HS-5 (cell line): ENCODE measurements at regions not wholly inside any gene's neighbourhood (a gene's known extent, or its start where the extent isn't known, plus 50 kb on each side); places are given as distances from the start of the nearest gene placed in this dataset.
"Not testable (repeated sequence)": the region's sequence is repeated elsewhere in the genome, so short reads cannot be mapped to it uniquely, and the experiment has no call there.

Experiments used
- DNase-seq: peaks from one replicate; pipeline ENCODE4 v3.0.0-alpha.2; 2012; ENCODE audit warnings: low read depth

DNA sequence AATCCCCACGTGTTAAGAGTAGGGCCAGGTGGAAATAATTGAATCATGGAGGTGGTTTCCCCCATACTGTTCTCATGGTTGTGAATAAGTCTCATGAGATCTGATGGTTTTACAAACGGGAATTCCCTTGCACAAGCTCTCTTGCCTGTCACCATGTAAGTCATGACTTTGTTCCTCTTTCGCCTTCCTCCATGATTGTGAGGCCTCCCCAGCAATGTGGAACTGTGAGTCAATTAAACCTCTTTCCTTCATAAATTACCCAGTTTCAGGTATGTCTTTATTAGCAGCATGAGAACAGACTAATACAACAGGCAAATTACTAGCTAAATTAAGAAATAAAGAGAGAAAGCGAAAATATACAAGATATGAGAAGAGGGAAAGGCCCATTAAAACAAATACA is 1822.6 kb upstream of the PIK3C3 start:
- not testable (repeated sequence) for DNase-seq

DNA sequence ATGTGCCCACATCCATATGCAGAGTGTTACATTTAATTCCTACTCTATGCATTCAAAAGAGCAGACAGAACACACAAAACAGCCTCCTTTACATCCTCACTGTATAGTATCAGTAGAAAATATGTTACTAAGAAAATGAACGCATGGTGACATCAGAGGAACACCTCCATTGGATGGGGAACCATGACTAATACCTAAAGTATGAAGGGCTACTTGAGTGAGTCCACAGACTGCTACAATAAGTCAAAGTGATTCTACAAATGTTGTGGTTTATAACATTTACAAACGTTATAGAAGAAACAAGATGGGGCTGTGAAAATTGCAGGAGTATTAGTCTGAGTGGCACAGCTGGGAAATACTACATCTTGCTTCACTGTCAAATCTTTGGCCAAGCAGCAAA is 1830.9 kb upstream of the PIK3C3 start:
- peak; percentile 64 for DNase-seq

DNA sequence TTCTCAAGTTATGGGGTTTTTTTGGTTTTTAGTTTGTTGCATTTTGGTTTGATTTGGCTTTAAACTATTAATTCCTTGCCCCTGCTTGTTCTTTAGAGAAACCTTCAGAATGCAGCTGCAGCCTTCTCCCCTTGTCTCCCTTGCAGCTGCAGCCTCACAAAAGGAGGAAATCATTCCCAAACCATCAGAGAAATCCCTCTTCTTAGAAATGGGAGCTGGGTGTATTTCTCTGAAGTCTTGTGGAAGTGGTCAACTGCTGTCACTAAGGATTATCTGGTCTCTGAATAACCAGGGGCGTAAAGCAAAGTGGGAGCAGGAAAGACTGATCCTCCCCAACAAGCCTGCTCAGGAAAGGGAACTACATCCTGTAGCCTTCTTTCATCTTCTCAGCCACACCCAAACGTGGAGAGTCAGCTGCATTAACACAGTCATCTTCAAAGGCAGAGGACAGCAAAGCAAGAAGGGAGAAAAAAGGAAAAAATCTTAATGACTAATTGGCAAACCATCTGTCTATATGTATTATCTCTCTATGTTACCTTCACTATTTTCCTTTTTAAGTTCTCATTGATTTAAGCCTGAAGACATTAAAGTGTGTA is 1834.1 kb upstream of the PIK3C3 start:
- DNase-seq: no peak

DNA sequence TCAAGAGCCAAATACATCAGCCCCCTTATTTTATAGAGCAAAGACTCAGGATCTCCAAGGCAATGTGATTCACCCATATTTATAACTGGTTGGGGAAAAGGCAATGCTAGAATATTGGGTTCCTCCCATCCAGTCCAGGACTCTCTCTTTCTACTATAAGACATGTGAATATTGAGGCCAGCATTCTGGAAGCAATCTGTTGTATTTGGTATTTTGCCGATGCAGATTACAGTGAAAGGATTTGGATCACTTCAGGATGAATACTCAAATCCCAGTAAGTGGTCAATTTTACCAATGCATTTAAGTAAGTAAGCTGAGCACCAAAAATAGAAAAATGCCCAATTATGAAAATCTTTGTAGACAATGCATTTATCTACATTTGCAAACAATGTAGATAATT is 1834.7 kb upstream of the PIK3C3 start:
- DNase-seq: no peak

DNA sequence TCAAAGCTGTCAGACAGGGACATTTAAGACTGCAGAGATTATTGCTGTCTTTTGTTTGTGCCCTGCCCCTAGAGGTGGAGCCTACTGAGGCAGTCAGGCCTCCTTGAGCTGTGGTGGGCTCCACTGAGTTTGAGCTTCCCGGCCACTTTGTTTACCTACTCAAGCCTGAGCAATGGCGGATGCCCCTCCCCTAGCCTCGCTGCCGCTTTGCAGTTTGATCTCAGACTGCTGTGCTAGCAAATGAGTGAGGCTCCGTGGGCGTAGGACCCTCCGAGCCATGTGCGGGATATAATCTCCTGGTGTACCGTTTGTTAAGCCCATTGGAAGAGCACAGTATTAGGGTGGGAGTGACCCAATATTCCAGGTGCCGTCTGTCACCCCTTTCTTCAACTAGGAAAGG is 1835.5 kb upstream of the PIK3C3 start:
- DNase-seq: not testable (repeated sequence)

DNA sequence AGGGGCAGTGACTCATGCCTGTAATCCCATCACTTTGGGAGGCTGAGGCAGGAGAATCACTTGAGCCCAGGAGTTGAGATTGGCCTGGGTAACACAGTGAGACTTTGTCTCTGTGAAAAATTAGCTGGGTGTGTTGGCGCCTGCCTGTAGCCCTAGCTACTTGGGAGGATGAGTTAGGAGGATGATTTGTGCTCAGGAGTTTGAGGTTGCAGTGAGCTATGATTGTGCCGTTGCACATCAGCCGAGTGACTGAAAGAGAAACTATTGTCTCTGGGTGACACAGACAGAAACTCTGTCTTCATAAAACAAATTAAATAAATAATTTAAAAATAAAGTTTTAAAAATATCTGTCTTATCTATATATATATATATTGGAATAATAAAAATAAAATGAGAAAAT is 1844.6 kb upstream of the PIK3C3 start:
- no peak for DNase-seq

DNA sequence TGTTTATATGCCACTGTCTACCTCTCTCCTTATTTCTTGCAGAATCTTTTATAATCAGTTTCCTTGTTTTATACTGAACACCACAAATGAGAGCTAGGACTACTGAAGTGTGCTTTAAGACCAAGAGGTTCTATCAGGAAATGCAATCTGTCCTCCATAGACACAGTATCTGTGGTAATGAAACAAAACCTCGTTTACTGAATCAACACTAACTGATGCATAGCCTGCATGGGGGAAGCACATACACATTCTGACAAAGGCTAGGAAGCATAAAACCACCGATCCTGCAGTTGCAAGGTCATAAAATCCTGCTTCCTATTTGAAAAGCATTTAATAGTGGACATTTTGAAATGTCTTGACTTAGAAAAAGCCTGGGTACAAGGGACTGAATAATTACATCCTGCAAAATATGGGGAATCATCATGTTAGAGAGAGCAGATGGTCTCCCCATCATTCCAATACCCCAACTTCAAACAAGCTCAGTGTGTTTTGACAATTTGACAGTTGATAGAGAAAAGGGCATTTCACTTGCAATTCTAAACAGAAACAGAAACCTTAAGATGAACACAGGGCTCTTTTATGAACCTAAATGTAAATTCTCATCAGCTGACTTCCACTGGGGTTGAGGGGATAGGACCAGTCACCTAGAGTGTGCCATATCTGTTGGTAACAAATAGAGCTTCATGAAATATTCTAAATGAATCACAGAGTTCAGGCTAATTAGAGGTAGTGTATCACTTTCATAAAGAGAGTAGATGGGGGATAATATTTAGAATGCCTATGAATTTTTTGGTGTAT is 1845.6 kb upstream of the PIK3C3 start:
- DNase-seq: no peak

DNA sequence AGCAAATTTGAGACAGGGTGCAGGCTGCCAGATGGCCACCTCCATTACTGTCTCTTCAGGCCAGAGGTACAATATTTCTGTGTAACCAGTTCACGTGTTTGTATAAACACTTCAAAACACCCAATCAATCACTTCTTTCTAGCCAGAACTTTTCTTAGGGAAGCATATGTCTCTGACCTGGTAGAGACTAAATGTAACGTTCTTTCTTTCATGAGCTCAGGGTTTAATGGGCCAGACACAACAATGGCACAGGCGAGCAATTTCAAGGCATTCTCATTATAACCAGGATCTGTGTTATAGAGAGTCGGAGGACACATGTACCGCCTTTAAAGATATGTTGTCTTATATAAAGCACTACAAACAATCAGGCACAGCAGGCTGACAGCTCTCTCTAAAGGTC is 1846.4 kb upstream of the PIK3C3 start:
- DNase-seq: no peak

DNA sequence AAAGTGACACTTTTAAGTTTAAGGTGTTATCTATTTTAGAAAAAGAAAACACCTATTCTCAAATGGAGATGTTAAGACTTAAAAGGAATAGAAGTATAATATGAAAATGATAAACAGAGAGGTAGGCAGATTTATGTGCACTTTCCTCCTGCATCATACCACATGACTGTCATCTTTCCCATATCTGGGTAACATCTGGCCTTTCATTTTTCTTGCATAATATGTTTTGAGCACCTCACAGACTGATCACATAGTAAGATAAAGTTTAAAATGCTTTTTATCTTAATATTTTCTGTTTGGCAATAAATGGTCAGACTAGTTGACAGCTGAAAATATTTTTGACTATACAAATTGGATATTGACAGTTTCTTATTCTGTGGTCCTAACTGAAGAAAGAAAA is 1852.1 kb upstream of the PIK3C3 start:
- no peak for DNase-seq

DNA sequence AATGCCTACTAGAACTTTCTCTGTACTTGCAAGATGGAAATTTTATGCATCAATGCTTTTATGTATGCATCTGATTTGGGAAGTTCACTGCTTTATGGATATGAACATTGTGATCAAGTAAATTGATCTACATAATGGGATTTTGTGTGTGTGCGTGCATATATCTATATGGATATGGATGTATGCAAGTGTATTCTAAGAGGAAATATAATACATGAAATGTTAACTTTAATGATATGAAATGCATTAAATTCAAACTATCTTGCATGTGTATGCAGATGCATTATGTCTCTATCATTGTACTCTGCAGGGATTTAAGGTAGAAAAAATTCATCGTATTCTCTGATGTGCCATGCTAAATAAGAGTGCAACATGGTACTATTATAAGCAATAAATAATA is 1855.4 kb upstream of the PIK3C3 start:
- no peak for DNase-seq

DNA sequence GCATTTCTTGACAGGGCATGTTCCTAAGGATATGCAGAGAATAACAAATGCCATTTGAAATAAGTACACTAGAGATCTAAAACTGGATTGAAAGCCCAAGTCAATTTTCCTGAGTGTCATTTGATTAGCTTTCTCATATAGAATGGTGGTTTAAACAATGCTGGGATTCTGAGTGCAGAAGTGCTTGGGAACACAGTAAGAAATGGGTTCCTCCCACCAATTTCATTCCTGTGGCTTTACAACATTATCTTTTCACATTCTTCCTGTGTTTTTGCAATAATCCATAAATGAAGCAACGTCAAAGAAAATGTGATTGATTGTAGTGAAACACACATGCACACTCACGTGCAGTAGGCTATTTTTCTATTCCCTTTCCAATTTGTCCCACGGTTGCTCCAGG is 1858.4 kb upstream of the PIK3C3 start:
- no peak for DNase-seq

DNA sequence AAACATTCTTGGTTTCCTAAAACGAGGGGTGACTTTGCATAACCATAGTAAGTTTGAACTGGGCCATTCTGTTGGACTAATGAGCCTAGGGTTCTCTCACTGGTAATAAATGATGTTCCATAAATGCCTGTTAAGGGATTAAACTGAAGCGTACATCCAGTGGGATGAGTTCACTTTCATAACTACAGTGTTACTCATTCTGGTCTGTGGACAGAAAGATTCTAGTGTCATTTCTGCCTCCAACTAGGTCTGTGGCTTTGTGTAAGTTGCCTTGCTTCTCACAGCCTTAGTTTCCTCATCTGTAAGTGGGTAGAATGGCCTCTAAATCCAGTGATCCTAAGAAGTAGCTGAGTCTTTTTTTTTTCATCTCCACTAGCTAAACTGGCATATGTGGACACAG is 1860.6 kb upstream of the PIK3C3 start:
- no peak for DNase-seq

DNA sequence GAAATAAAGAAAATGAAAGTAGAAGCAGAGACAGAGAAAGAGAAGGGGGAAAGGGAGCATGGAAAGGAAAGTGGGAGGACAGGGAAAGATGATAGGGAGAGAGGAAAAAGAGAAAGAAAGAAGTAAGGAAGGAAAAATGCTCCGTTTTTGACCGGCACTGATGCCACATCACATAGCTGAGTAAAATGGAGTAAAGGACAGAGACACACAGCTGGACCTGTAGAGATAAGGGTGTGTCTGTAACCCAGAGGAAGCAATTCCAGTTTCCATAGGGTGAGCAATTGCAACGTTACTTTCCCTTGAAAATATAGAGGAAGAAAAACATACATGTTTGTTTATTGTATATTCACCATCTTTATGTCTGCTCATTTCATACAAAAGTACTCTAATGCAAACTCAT is 1866.9 kb upstream of the PIK3C3 start:
- DNase-seq: no peak

DNA sequence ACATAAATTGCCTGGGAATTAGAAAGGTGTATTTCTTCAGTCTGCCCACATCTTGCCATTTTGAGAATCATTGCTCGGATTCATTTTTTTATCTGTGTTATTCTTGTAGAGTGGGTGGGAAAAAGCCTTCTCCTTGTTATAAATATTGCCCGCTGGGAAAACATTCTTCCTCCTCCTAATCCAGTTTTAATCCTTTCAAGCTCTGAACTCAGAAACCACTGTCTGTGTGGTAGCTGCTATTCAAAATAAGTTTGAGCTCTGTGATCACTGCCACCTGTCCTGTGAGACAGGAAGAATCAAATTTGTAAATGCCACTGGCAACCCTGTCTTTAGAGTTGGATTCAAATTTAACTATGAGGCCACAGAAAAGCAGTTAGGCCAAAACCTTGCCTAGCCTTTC is 1875.2 kb upstream of the PIK3C3 start:
- DNase-seq: no peak

DNA sequence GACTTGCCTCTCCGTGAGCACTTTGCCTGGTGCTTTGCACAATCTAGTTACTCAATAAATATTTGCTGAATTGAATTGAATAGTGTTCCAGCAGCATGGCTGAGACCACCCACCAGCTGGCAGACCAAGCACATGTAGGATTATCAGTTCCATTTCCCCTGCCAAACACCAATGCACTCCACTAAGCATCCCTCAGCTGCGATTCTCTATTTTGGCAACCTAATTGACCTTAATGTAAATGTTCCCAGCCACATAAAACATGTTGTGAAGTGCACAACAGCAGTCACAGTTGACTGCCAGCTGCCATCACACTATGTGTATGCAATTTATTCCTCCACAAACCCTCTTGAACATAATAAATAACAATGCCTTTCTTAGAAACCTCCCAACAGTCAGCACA is 1879.4 kb upstream of the PIK3C3 start:
- no peak for DNase-seq

DNA sequence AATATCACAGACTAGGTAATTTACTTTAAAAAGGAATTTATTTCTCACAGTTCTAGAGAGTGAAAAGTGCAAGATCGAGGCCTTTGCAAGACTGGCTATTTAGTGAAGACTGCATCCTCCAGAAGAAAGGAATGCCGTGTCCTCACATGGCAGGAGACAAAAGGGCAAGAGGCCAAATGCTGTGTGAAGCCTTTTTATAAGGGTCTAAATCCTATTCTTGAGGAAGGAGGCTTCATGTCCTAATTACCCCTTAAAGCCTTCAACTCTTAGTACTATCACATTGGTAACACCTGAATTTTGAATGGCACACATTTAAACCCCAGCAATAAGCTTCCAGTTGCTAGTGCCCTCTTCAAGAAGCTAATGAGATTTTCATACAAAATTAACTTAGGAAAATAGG is 1882.3 kb upstream of the PIK3C3 start:
- no peak for DNase-seq

DNA sequence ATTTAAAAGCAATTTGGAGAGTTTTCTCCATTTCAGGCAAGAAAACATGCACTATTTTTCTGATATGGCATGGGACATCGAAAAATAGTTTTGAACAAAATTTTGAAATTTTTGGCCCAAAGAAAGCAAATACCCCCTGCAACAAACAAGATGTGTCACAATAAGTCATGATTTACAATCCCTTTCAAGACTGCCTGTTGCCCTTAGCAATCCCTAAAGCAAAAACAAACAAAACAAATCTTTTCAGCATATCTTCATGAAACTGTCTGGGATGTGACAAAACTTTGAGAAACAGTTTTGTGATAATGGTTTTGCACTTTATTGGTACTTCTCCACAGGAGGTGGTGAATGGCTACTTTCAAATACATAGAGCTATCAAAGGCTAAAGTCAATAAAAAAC is 1888.7 kb upstream of the PIK3C3 start:
- no peak for DNase-seq

DNA sequence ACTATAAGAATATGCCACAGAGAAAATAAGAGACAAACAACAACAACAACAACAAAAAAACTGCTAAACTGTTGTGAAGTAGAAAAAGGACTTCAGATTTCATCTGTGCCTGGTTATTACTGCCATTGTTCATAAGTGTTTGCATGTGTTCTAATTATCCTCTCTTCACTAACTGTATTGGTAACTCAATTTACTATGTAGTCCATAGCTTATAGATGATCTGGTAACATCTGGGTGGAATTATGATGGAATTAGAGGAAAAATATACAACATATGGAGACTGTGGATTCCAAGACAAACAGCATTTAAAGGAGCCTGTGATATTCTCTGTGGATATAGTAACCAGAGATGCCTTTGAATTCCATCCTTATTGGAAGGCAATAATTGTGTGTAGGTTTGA is 1891.5 kb upstream of the PIK3C3 start:
- DNase-seq: no peak

DNA sequence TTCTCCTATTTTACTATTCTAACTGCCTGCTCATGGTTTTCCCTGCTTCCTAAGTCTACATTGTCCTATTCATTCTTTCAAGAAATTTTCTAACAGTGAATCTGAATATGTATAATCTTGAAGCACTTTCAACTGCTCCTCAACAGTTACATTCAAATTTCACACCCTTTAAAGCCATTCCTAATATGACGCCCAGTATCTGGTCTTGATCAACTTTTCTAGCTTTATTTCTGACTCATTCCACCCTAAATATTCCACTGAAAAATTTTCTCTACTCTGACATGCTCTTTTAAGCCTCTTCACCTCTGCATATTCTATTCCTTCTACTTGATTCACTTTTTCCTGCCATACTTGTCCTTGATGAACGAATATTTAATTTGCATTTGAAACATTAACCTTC is 1893.9 kb upstream of the PIK3C3 start:
- DNase-seq: no peak

DNA sequence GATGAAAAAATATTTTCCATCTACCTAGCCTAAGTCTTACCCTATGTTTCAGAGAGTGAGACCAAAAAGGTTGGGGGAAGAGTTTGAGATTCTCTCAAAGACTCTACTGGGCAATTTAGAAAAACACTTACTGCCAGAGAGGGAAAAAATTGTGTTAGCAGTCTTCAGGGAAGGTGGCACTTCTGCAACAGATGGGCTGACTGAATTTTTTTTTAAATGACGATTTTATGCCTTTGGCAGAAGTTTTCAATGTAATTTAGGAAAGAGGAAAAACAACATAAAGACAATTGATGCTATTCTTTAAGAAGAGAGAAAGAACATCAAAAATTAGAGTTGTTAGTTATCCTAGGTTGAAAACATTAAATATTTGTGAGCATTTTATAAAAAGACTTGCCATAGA is 1894.5 kb upstream of the PIK3C3 start:
- no peak for DNase-seq

DNA sequence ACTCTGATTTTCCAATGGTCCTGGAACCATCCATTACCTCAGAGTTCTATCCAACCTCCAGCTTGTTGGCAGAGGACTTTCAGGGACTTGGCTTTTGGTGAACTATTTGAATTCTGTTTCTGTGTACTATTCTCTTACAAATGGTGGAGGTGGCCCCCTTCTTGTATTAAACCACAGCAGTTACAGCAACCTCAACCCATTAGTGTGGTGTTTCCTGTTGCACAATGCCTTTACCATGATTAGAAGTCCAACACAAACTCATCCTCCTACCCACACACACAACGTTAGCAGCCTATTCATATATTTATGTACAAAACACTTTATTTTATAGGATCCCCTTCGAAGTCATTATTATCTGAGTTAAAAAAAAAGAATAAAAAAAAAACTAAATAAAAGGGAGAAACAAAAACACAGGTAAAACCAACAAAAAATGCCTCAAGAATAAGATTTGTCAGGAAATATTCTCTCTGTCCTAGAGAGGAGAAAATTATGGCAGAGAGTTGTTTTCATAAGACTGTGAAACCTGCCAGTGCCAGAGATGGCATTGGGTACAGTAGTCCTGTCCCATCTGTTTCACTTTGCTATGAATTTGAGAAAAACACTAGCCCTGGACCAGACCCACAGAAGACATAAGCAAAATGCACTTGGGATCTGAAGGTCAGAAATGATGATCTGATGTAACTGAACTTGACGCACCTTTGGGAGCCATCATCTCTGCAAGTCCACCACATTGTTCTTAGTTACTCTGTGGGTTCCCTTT is 1896.0 kb upstream of the PIK3C3 start:
- DNase-seq: no peak

DNA sequence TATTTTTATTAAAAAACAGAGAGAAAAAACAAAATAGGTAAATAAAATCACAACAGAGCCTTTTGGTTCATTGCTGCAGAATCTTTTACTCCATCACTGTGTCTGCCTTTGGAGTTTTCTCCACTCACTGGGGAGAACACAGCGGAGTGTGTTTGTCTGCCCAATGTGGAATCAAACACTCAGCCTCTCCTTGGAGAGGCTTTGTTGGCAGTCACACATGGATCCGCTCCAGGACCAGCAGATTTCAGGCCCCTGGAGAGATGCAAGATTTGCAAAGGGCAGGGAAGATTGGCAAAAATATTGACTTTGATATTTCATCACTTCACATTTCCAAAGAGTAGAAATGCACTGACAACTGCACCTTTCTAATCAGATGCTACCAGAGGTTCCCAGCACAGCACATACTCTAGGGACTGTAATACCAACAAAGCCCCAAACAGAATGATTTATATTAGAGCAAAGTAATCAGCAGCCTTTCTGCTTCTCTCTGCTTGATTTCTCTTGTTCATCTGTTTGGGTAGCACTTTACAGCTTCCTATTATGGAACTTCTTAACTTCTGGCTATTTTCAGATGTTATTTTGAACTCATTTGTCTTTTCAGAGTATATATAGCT is 1898.8 kb upstream of the PIK3C3 start:
- DNase-seq: no peak

DNA sequence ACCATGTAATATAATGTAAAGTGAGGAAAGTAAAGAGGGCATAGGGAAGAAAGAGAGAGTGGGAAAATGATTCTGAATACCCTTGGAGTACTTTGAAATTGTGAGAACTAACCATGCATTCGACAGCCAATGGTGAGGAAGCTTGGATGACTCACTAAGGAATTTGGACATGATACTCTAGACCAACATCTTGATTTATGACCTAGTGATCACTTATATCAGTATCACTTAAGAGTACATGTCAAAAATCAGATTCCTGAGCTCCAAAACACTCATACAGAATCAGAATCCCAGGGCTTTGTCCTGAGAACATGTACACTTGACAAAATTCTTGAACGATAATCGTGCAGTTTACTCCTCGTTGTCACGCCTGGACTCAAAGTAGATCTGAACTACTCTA is 1899.8 kb upstream of the PIK3C3 start:
- peak; percentile 1 for DNase-seq
